Epithelial cell of proximal tubule (primary cell): ENCODE measurements at regions not wholly inside any gene's neighbourhood (a gene's known extent, or its start where the extent isn't known, plus 50 kb on each side); places are given as distances from the start of the nearest gene placed in this dataset.

ENCODE experiments used
- DNase-seq: peaks from one replicate; pipeline ENCODE4 v3.0.0-alpha.2; 2011; ENCODE audit warnings: low read depth
- H3K4me3 ChIP-seq: 2 replicates; pipeline ENCODE4 v1.5.1; 2011; ENCODE audit warnings: low read depth, mild to moderate bottlenecking, low read length
- CTCF ChIP-seq: conservative IDR thresholded peaks from 2 replicates; pipeline ENCODE4 v1.5.1; 2012; ENCODE audit warnings: low read depth, mild to moderate bottlenecking, low read length

GRCh38 chr5:2906302-2907090, 155.0 kb upstream of the IRX2 start:
- no peak for TF ChIP-seq CTCF
- no peak overlapping the region for H3K4me3 ChIP-seq
- DNase-seq, result no peak

- DNase-seq, result no peak
- no peak overlapping the region for H3K4me3 ChIP-seq
- TF ChIP-seq CTCF, result no peak
Measured at GRCh38 chr5:2905741-2906140, 154.3 kb upstream of the IRX2 start.

GRCh38 chr5:2904956-2905355, 153.5 kb upstream of the IRX2 start:
- no peak overlapping the region for H3K4me3 ChIP-seq
- no peak for DNase-seq
- TF ChIP-seq CTCF, result no peak

- TF ChIP-seq CTCF, result no peak
- DNase-seq, result no peak
- H3K4me3 ChIP-seq, result no peak overlapping the region
Measured at GRCh38 chr5:2904399-2904798, 152.9 kb upstream of the IRX2 start.

- H3K4me3 ChIP-seq, result no peak overlapping the region
- TF ChIP-seq CTCF, result no peak
- no peak for DNase-seq
Measured at GRCh38 chr5:2903451-2904395, 152.2 kb upstream of the IRX2 start.

GRCh38 chr5:2902742-2903297, 151.3 kb upstream of the IRX2 start:
- H3K4me3 ChIP-seq, result no peak overlapping the region
- no peak for DNase-seq
- TF ChIP-seq CTCF, result no peak
